ENCODE measurements at regions not wholly inside any gene's neighbourhood (a gene's known extent, or its start where the extent isn't known, plus 50 kb on each side); places are given as distances from the start of the nearest gene placed in this dataset.

DNA sequence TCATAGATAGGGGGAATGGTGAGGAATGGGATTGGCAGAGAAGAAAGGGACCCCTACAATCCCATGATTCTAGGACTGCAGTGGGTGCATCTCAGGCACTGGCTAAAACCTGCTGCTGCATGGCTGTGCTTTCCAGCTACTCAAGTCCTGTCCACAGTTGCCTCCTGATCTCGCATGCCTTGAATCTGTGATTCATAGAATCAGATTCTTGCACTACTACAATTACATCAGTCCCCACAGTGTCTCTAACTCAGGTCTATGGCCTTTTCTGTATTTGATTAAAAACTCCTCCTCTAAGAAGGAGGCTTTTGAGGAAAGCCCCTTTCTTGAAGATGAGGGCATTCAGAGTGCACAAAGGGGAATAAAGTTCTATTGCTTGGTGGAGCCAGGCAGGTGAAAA is 117.4 kb downstream of the LRATD1 start:
- TF ChIP-seq HCFC1 (IDR thresholded peaks at IDR 0.05; ENCODE audit: low read length), result no peak
- no peak for TF ChIP-seq POLR2A (IDR thresholded peaks at IDR 0.05; ENCODE audit: low read depth, low read length)
- TF ChIP-seq, protein P1, sequence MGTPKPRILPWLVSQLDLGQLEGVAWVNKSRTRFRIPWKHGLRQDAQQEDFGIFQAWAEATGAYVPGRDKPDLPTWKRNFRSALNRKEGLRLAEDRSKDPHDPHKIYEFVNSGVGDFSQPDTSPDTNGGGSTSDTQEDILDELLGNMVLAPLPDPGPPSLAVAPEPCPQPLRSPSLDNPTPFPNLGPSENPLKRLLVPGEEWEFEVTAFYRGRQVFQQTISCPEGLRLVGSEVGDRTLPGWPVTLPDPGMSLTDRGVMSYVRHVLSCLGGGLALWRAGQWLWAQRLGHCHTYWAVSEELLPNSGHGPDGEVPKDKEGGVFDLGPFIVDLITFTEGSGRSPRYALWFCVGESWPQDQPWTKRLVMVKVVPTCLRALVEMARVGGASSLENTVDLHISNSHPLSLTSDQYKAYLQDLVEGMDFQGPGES (IDR thresholded peaks at IDR 0.05), result no peak

Measured in GM12878 (cell line).